NCI-H2029 treated with DMSO at 0.1 percent for 48 hours (cell line): ENCODE measurements at regions not wholly inside any gene's neighbourhood (a gene's known extent, or its start where the extent isn't known, plus 50 kb on each side); places are given as distances from the start of the nearest gene placed in this dataset.

Source experiments
- DNase-seq: peaks from one replicate; lab custom pipeline; 2025; lab: John Stamatoyannopoulos, UW

DNA sequence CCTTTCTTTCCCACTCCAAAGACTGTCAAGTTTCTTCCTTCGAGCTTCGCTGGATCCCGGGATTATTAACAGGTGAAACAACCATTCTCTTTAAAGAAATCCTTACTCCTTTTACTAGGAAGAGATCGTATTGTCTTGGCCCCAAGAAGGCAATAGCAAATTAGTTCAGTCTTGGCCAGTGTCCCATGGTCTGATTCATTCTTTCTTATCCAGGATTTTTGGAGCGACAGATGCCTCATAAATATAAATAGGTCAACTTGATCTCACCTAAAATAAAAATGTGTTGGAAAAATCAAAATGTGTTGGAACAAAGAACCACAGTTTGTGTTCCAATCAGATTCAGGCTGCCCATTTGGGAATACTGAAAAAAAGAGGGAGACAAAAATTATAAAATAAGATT, 140.1 kb upstream of the TMEM108 start:
- DNase-seq = no peak

DNA sequence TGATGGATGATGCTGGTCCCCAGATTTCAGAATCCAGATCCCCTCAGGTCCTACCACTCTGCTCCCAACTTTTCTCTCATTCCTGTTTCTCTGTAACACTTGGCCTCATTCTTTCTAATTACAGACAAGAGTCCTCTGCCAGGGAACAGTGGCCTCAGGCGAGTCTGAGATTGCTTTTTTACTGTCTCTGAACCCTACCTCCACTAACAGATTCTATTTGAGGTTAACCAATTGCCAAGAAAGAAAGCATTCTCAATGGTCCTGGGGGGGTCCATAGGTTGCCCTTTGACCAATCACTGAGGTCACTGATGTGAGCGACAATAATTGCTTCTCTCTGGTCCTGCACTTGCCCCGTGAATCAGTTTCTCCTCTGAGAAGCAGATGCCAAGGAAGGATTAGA, 145.2 kb upstream of the TMEM108 start:
- DNase-seq = no peak

DNA sequence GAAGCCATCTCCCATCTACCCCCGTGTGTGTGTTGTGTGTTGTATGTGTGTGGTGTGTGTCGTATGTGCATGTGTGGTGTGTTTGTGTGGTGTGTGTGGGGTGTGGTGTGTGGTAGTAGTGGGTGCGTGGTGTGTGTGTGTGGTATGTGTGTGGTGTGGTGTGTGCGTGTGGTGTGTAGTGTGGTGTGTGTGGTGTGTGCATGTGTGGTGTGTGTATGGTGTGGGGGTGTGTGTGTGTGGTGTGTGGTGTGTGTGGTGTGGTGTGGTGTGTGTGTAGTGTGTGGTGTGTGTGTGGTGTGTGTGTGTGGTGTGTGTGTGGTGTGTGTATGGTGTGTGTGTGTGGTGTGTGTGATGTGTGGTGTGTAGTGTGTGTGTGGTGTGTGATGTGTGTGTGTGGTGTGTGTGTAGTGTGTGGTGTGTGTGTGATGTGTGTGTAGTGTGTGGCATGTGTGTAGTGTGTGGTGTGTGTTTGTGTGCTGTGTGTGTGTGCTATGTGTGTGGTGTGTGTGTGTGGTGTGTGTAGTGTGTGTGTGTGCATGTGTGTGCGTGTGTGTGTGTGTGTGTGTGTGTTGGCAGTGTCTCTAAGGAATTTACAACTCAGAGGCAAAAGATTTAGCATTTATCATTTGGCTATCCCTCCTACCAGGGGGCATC, 156.3 kb upstream of the TMEM108 start:
- DNase-seq = no peak

DNA sequence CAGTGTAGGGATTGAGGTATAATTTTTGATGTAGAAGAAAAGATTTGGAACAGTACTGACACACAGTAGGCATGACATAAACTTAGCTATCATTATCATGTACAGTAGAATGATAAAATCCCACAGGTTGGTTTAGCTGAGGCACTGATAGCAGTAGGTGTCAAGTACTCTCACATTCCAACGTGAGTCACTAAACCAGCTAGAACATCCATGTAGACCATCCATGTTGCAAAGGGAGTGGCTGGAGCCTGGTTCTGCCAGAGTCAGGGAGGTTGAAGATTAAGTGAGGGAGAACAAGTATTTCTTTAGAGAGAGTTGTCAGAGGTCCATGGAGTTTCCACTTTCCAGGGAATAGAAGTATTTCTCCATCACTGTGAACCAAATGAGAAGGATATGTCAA, 157.2 kb upstream of the TMEM108 start:
- DNase-seq = no peak

DNA sequence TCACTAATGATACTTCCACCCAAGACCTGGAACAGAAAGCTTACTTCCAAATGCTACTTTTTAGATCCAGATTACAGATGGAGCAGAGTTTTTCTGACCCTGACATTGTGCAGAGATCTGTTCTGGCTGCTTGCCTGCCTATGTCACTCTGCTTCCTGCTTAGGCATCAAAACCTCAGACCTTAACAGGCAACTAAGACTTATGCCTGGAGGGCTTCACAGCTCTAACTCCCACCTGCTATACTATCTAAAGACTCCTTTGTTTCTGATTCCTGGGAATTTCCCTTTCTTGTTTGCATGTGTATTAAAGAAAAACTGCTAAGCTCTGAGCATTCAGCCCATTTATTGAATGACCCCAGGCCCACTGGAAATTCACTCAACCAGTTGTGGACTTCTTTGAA, 157.4 kb upstream of the NPHP3 start:
- DNase-seq = no peak

DNA sequence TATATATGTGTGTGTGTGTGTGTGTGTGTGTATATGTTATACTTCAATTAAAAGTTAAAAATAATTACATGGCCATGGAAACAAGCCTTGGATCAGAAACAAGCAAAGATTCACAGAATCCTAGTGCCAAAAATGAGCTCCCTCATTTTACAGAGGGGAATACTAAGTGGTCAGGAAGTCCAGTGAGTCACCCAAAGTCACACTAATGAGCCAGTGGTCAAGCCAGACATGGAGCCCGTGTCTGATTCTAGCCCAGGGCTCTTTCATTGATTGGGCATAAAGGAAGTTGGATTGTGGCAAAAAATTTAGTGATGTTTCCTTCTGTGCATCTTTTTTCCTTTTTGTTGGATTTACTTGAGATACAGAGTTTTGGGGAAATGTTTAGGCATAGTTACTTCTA, 152.5 kb upstream of the NPHP3 start:
- no peak for DNase-seq

DNA sequence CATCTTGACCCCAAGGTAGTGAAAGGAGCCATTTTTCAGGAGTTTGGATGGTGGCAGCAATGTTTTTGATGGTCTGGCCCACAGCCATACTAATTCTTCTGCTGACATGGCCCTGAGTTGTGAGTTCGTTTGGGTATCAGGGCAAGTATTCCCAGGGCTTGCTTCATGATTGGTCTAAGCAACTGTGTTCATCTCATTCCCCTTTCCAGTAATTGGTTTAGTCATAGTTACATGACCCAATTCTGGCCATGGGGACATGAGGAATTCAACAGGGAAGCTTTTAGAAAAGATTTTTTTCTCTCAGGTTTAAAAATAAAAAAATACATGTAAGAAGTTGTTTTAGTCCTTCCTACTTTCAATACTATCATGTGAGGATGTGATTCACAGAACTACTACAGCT, 150.5 kb upstream of the NPHP3 start:
- no peak for DNase-seq

DNA sequence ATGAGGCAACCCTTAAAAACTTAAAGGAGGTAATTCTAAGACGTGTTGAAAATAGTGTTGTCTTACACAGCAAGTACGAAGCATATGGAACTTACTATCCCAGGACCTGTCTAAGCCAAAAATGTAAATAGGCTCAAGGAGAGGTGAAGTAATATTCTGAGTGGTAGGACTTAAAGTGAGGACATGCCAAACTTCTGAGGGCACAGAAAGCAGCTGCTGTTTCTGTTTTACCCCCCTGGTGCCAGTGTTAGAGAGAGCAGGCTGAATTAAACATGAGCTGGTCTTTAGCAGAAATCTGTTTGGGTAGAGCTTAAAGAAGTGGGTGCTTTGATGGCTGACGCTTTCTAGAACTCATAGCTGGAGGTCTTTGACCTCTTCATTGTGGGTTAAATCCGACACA, 149.7 kb upstream of the NPHP3 start:
- no peak for DNase-seq

DNA sequence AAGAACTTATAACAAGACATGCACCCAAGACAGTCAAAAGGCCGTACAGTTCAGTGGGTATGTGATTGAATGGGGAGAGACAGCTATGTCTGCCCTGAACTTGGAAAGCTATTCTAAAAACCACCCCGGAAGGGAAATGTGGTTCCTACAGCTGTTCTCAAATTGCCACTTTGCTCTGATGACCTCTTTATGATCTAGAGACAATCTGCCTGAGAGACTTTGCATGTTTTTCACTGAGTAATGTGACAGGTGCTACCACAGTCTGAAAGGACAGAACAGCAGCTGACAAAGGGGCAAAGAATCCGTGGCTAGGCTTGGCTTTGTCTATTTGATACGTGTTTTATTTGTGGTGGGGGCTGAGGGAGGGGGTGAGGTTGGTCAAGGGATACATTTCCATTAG, 148.3 kb upstream of the NPHP3 start:
- peak; percentile 58 for DNase-seq

DNA sequence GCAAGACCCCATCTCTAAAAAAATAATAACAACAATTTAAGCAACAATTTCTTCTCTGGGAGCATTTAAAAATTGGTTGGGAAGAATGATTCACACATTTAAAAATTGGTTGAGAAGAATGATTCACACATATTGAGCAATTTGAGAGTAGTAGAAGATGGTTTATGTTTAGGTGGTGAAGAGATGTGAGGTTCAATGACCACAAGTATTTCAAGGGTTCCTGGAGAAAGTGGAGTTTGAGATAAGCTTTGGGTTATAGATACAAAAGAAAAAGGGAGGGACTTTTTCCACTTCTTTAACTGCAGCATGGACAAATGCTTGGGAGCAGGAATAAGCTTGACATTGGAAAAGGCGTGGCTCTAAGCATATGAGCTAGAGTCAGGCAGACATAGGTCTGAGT, 145.7 kb upstream of the NPHP3 start:
- no peak for DNase-seq

DNA sequence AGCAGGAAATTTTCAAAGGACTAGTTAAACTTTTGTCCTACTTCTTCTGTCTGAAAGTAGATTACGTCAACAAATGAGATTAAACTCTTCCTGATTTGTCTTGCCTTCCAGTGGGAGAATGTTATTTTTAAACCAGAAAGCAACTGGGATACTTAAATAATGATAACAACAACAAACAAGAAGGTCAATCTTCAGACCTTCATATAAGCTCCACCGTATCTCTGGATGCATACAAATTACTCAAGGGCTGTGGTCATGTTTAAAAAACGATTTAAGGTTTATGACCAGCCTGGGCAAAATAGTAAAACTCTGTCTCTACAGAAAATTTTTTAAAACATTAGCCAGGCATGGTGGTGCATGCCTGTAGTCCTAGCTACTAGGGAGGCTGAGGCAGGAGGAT, 145.3 kb upstream of the NPHP3 start:
- no peak for DNase-seq

DNA sequence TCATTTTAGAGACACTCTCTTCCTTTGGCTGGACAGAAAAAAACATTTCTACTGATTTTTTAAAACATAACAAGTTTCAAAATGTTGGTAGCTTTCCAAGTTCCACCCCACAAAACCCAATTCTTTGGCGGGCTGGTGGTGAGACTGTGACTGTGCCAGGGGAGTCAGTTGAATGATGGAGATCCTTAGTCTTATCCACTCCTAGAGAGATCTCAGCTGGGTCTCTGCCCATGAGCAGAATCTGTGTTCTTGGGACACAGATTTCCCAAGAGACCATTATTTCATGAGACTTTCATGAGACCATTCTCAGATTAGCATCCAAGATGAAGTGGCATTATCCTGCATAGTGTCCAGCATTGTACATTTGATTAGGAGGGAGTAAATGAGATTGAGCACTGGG, 135.1 kb upstream of the NPHP3 start:
- DNase-seq = no peak

DNA sequence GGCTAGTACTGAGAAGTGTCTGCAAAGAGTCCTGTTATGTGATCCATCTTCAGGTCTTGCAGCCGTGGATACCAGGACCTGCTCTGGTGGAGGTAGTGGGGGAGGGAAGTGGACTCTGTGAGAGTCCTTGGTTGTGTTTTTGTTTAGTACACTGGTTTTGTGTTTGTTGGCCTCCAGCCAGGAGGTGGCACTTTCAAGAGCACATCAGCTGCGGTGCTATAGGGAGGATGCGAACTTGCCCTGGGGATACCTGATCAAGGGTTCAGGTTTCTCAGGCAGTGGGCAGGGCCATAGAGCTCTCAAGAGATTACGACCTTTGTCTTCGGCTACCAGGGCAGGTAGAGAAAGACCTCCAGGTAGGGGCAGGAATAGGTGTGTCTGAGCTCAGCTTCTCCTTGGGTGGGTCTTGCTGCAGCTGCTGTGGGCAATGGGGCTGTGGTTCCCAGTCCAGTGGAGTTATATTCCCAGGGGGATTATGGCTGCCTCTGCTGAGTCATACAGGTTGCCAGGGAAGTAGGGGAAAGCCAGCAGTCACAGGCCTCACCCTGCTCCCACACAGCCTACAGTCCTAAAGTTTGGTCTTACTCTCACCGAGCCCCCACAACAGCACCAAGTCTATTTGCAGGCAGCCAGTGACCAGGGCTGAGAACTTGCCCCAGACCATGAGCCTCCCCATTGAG, 132.8 kb upstream of the NPHP3 start:
- DNase-seq = peak; percentile 18

DNA sequence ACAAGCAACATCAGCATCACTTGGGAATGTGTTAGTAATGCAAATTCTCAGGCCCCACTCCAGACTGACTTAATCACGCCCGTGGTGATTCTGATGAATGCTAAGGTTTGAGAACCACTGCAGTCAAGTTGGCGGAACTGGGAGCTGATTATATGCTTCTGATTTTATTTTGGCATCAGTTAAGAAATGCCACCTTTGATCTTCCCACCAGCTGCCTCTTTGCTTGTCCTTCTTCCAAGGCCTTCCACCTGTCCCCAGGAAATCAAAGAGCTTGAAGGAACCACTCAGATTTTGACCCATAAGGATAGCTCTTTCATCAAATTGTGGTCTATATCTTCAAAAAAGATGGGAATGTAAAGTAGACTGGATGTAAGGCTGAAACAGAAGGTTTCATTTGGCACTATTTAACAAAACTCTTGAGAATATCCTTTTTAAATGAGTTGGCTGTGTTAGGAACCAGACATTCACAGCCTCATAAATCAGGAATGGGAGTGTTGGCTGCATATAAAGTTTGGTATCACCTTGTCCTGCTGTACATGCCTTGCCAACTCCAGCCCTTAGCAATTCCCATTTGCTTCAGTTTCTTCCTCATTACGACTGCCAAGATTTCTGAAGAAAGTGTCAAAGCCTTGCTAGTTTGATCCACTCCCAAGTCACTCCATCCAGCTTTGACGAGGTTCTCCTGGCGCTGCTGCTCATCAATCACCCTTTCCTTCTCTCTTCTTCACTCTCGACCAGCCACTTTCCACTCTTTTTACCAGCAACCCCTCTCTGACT, 125.8 kb upstream of the NPHP3 start:
- no peak for DNase-seq

DNA sequence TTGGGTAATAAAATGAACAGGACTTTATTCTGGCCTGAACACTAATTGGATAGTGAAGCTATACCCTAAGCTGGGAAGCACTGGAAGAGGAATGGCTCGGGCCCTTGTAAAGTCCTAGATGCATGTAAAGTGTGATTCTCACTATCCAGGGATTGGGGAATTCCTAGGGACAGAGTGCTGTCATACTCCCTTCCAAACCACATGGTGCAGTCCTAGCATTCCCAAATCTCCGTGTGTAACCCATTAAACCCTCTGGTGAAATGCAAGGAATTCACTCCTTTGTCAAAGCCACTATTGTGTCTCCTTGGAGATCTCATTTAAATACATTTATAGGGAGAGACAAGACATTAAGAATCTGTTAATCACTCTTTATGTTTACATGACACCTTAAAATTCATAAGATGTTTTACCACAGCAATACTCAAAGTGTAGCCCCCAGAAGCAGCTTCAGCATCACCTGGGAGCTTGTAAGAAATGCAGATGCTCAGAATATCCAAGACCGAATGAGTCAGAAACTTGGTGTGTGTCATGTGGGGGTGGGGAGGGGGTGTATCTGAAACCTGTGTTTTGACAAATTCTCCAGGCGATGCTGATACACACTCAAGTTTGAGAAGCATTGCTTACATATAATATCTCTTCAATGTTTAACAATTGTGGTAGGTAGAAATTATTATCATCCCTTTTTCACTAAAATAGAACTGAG, 121.8 kb upstream of the NPHP3 start:
- DNase-seq = no peak

DNA sequence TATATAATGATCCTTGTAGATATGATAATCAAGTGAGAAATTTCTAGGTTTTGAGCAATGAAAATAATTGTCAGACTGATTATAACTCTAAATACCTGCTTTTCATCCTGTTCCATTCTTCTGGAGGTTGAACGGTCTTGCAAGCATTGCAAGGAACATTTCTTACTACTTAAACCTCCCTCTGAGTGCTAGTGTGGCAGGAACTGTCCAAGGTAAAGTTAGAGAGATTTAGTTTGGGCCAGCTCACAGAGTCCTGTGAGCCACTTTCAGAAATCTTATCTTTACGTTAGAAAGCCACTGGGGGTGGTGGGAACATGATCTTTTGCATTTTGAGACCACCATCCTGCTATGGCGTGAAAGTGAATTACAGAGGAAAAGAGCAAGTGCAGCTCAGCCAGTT, 121.1 kb upstream of the NPHP3 start:
- no peak for DNase-seq

DNA sequence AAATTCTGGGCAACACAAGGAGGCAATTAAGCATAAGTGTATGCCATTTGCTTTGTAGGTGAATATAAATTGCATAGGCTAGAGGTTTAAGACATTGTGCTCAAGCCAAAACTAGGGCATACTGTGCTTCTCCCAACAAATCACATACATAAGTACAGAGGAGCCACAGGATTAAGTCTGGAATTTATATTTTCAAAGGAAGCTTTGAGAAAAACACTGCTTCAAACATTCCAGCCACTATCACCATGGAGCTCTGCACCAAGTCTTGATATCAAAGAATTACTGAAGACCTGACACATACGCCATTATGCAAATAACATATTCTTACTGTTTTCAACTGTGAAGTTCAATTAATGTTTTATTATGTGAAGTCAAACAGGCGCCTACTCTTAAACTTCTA, 119.4 kb upstream of the NPHP3 start:
- no peak for DNase-seq

DNA sequence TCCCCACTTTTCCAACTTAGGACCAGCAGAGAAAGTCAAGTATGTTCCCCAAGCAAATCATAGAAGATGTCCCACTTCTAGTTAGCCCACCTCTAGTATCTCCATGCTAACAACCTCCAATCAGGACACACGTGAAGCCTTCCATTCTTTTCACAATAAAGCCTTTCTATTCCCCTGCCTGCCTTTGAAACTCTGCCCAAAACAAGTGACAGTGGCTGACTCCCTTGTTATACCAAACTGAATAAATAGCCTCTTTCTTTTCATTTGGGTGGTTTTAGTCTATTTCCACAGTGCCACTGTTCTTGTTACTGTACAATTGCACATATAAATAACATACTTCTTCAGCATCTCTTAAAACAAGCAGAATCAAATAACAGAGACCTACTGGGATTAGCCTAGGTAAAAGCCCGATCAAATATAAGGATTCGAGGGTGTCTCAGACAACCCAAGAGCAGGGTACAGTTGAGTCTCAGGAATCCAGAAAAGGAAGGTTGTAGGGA, 118.0 kb upstream of the NPHP3 start:
- DNase-seq = no peak

DNA sequence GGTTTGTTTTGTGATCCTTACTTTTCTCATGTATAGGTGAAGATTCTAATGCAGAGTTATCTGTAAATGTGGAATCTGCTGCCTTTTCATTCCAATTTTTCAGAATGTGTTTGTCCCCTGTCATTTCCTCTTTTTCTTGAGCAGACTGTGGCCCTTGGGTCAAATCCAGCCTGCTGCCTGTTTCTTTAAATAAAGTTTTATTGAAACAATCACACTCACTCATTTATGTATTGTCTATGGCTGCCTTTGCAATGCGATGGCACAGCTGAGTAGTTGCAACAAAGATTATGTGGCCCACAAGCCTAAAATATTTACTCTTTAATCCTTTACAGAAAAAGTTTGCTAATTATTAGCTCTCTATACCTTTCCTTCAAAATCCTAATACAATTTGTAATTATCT, 116.3 kb upstream of the NPHP3 start:
- no peak for DNase-seq

DNA sequence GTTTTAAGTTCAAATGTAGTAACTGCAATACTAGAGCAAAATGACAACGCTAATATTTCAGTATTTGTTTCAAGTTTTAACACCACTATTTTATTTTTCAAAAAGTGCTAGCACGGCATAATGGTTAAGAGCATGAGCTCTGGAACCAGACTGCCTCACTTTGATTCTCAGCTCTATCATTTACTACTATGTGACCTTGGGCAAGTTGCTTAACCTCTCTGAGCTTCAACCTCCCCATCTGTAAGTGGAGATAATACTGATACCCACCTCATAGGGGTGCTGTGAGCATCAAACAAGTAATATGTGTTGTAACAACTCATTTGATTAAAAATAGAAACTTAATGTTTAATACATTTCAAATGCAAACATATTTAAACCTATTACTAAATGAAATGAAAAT, 115.4 kb upstream of the NPHP3 start:
- DNase-seq = no peak

DNA sequence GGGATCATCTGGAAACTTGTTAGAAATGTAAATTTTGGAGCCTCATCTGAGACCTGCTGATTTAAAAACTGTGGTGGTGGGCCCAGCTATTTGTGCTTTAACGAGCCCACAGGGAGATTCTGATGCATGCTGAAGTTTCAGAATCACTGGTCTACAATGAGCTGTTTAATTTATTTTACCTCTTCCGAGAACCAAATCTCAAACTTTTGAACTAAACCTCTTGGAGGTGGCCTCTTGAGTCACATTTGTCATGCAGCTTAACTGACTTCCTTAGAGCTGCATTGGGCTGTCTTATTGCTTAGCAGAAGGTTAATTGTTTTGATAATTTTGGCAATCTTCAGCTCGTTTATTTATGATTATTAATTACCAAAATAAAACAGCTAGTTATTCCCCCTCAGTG, 112.1 kb upstream of the NPHP3 start:
- DNase-seq = no peak

DNA sequence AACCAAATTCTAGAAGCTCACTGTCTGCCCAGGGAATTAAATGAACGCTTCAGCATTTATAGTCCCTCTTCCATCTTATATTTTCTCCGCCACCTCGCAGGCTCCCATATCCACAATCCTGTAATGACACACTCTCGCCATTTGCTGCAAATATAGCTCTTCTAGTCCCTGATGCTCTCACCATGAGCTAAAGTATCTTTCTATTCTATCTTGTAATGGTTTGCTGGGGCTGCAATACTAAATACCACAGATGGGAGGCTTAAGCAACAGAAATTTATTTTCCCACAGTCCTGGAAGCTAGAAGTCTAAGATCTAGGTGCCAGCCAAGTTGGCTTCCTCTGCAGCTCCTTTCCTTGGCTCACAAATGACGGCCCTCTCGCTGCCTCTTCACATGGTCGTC, 106.9 kb upstream of the NPHP3 start:
- no peak for DNase-seq

DNA sequence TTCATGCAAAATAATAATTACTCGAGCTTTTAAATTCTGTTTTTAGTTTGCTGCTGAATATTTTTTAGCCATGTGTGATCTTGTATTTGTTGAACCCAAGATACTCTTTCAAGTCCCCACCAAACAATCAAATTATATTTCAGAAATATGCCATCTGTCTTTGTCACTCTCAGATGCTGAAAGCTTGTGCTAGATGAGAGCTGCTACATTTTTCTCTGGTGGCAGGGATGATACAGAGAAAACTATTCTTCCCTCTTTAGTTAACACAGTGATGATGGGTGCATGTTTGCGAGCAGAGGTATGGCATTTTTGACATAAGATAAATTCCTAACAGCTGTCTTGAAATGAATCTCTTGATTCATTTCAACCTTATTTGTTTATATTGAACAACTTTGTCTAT, 100.6 kb upstream of the NPHP3 start:
- no peak for DNase-seq
